ENCODE measurements at regions not wholly inside any gene's neighbourhood (a gene's known extent, or its start where the extent isn't known, plus 50 kb on each side); places are given as distances from the start of the nearest gene placed in this dataset.

DNA sequence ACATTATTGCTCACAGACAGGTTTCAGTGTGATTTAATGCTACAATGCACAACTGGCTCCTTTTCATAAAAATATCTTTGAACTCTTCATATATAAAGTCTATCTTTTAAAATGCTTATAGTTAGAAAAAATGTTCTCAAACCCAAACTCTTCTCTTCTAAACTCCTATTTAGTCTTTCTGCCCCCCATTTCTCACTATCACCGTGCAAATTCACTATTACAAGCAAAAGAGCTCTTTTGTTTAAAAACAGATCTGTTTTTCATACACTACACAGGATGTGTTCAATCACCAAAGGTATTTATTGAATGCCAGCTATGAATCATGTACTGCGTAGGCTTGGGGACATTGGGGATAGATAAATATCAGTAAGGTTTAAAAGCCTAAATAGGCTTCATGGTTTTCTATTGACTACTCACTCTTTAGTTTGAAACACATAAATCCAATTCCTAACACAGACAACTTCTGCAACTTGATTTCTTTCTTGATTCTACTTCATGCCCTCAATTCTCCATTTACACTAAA is 692.3 kb downstream of the C12orf50 start:
- TF ChIP-seq CTCF (IDR thresholded peaks at IDR 0.05) (no peak), POLR2A (IDR thresholded peaks at IDR 0.05) (no peak)

Data from prostate gland (tissue), 2 donors.